ENCODE measurements at regions not wholly inside any gene's neighbourhood (a gene's known extent, or its start where the extent isn't known, plus 50 kb on each side); places are given as distances from the start of the nearest gene placed in this dataset.

DNA sequence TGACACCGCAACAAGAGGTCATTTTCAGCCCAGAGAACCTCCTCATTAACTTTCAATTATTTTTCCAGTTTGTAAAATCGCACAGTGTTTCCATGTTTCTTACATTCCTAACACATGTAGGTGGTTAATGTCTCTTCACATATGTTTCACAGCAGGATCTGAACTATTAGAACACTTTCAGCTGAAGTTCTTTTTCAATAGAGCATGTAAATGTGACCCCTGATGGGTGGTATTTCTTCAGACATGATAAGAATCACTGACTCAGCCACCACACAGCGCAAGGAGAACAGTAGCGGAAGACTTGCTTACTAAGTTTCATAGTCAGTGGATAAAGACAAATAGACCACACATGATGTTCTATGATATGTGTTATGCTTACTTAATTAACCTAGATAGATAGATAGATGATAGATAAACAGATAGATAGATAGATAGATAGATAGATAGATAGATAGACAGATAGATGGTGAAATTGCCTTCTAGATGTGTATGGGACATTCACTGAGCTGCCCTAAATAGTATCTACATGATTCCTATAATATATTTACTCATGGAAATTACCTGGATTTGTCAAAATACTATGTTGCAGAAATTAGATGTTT, 1992.1 kb upstream of the NUDT12 start:
- no peak overlapping the region for H3K4me3 ChIP-seq (ENCODE audit: low read depth, low read length)
- DNase-seq (ENCODE audit: low read depth) = peak; percentile 84
- TF ChIP-seq, protein P1, sequence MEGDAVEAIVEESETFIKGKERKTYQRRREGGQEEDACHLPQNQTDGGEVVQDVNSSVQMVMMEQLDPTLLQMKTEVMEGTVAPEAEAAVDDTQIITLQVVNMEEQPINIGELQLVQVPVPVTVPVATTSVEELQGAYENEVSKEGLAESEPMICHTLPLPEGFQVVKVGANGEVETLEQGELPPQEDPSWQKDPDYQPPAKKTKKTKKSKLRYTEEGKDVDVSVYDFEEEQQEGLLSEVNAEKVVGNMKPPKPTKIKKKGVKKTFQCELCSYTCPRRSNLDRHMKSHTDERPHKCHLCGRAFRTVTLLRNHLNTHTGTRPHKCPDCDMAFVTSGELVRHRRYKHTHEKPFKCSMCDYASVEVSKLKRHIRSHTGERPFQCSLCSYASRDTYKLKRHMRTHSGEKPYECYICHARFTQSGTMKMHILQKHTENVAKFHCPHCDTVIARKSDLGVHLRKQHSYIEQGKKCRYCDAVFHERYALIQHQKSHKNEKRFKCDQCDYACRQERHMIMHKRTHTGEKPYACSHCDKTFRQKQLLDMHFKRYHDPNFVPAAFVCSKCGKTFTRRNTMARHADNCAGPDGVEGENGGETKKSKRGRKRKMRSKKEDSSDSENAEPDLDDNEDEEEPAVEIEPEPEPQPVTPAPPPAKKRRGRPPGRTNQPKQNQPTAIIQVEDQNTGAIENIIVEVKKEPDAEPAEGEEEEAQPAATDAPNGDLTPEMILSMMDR (conservative IDR thresholded peaks at IDR 0.05; ENCODE audit: low read depth, low read length) = no peak

DNA sequence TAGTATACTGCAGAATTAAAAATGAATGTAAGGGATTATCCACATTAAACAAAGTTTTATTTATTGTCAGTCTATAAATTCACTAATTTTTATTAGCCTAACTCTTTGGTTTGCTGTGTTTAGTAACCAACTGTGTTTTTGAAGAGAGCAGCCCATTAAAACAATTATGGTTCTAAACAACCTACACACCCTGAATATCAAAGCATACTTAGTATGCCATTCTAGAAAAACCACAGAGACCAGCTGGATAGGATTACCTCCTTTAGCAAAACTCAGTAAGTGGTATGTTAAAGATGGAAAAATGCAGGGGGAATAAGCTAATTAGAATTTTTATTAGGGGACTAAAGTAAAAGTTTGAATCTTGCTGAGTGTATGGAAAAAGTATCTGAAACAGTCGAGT, 1981.7 kb upstream of the NUDT12 start:
- no peak for DNase-seq (ENCODE audit: low read depth)
- H3K4me3 ChIP-seq (ENCODE audit: low read depth, low read length) = no peak overlapping the region
- TF ChIP-seq, protein P1 (conservative IDR thresholded peaks at IDR 0.05; ENCODE audit: low read depth, low read length) = no peak

DNA sequence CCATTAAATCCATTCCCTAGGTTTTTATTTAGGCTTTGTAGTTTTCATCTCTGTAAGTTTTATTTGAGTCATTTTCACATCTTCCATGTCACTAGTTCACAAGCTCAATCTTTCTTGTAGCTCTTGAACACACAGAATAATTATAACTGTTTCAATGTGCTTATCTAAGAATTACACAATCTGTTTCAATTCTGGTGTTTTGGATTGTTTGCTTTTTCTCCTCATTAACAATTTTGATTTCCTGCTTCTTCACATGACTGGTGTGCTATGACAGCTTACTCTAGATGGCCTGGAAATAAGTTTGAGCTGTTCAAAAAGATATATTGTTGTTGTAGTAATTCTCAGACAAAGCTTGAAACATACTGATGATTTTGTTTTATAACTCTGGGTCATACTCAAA, 1974.1 kb upstream of the NUDT12 start:
- TF ChIP-seq, protein P1 (conservative IDR thresholded peaks at IDR 0.05; ENCODE audit: low read depth, low read length) = no peak

DNA sequence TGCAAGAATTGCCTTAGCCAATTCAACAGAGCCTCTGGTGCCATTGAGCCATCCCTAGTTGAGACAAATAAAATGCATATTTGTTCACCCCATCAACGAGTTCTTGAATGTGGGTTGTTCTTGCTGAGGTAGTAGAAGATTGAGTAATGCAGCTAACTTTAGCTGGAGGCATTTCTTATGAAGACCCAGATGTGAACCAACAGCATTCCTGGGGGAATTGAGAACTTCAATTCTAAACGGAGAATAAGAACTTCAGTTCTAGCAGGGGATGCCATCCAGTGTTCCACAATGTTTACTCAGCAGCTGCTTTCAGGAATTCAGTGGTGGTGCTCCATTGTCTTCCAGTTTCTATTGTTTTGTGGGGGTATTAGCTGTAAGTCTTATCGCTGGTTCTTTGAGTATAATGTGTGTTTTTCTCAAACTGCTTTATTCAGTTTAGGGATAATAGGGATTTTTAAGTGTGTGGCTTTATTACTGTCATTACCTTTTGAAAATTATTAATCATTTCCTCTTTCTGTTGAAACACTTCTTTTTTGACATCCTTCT, 1968.2 kb upstream of the NUDT12 start:
- no peak overlapping the region for H3K4me3 ChIP-seq (ENCODE audit: low read depth, low read length)
- TF ChIP-seq, protein P1 (conservative IDR thresholded peaks at IDR 0.05; ENCODE audit: low read depth, low read length) = no peak
- DNase-seq (ENCODE audit: low read depth) = no peak

More for the DNA sequence above, 1974.1 kb upstream of the NUDT12 start:
- no peak overlapping the region for H3K4me3 ChIP-seq (ENCODE audit: low read depth, low read length)
- no peak for DNase-seq (ENCODE audit: low read depth)

DNA sequence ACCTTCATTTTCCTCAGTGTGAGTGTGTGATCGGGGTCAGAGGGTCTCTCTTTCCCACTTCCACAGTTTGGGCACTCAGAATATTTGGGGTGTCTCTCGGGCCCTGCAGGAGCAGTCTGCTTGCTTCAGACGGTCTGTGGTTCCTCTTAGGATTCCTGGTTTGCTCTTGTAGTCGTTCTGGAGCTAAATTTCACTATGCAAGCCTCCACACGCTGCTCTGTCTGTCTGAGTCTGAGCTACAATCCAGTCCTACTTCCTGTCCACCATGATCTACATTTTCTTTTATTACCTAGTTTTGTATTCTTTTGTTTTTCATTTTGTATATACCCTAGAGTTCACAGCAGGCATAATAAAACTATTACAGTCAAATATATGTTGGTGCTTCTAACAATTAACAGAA, 1967.3 kb upstream of the NUDT12 start:
- DNase-seq (ENCODE audit: low read depth) = no peak
- TF ChIP-seq, protein P1 (conservative IDR thresholded peaks at IDR 0.05; ENCODE audit: low read depth, low read length) = no peak
- no peak overlapping the region for H3K4me3 ChIP-seq (ENCODE audit: low read depth, low read length)

DNA sequence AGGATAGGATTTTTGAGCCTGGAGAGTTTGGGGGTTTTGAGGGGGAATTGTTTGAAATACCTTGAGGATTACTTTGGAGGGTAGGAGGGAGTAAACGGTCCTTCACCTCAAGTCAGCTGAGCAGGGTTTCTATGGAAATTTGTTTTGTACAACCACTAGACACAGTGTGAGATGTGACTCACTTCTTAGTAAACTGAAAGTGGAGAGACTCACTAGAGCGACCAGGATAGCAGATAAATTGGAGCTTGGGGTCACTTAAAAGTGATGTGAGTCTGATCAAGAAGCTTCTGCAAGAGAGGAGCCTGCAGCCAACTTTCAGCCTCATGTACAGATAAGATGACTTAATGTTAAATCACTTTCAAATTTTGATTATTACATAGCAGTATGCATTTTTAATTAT, 1945.9 kb upstream of the NUDT12 start:
- H3K4me3 ChIP-seq (ENCODE audit: low read depth, low read length) = no peak overlapping the region
- TF ChIP-seq, protein P1 (conservative IDR thresholded peaks at IDR 0.05; ENCODE audit: low read depth, low read length) = no peak
- peak; percentile 68 for DNase-seq (ENCODE audit: low read depth)

DNA sequence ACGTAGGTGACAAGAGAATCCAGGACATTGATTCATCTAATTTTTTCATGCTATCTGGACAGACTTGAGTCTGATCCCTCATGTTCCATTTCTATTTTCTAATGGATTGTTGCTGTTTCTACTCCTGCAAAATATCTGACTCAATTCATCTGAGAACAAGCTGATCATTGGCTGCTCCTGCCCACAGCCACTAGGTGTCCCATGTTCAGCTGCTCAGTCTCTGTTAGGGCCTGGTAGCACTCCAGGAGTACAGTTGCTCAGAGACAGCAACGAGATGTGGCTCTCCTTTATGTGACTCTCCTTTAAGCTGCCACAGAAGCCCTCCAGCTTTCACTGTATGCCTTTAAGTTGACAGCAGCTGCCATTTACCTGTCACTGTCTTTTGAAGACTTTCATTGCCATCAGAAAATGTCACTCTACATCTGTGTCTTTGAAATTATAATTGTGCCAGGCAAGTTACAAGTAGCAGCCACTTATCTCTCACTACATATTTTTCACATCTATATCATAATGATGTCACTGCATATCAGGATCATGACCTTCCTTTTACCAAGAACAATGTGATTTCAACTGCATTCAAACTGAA, 1944.2 kb upstream of the NUDT12 start:
- TF ChIP-seq, protein P1 (conservative IDR thresholded peaks at IDR 0.05; ENCODE audit: low read depth, low read length) = peak; percentile 83
- DNase-seq (ENCODE audit: low read depth) = peak; percentile 64
- H3K4me3 ChIP-seq (ENCODE audit: low read depth, low read length) = no peak overlapping the region

Data from choroid plexus epithelial cell (primary cell).